Natural killer cell (primary cell): ENCODE measurements at regions not wholly inside any gene's neighbourhood (a gene's known extent, or its start where the extent isn't known, plus 50 kb on each side); places are given as distances from the start of the nearest gene placed in this dataset.

Experiments
- ATAC-seq, 3 donors: fragments of 150-1000 bp in 2 of 3; fragments of 200-7000 bp in 1 of 3; cut with Tn5 transposase; 1 replicate in 1 of 3; 2 replicates in 2 of 3; pipeline ENCODE4 v1.10.0; 2021; ENCODE audit warnings: mild to moderate bottlenecking in 2 of 3, moderate library complexity in 2 of 3
- DNase-seq, 2 donors: peaks; one replicate each; pipeline versions ENCODE4 v3.0.0 to v3.0.0-alpha.2; 2013 to 2021; ENCODE audit warnings: mixed read lengths in 1 of 2
- H3K27ac ChIP-seq: one replicate; pipeline ENCODE4 v1.5.1; 2013; ENCODE audit warnings: mild to moderate bottlenecking, low read length
- H3K27me3 ChIP-seq: one replicate; pipeline ENCODE4 v1.6.1; 2013; ENCODE audit warnings: low read length; ENCODE audit not compliant: control insufficient read depth, insufficient read depth
- H3K36me3 ChIP-seq: one replicate; pipeline ENCODE4 v1.6.1; 2013; ENCODE audit warnings: low read length; ENCODE audit not compliant: control insufficient read depth, insufficient read depth
- H3K4me1 ChIP-seq: one replicate; pipeline ENCODE4 v1.6.1; 2013; ENCODE audit warnings: low read length; ENCODE audit not compliant: control insufficient read depth, insufficient read depth
- H3K4me3 ChIP-seq: one replicate; pipeline ENCODE4 v1.5.1; 2013; ENCODE audit warnings: low read length
- H3K9me3 ChIP-seq: one replicate; pipeline ENCODE4 v1.6.1; 2013; ENCODE audit warnings: low read length; ENCODE audit not compliant: control insufficient read depth, insufficient read depth
- H3K27ac Mint-ChIP-seq, 2 donors: one replicate each; pipeline ENCODE4 v1.8.0; 2022; ENCODE audit warnings: mild to moderate bottlenecking in 2 of 2, mixed read lengths in 2 of 2, moderate library complexity in 1 of 2
- H3K27me3 Mint-ChIP-seq, 2 donors: one replicate each; pipeline ENCODE4 v1.8.0; 2022; ENCODE audit warnings: low read depth in 2 of 2, mixed read lengths in 2 of 2
- H3K36me3 Mint-ChIP-seq: one replicate; pipeline ENCODE4 v1.8.0; 2022; ENCODE audit warnings: mixed read lengths
- H3K4me1 Mint-ChIP-seq, 2 donors: one replicate each; pipeline ENCODE4 v1.8.0; 2022; ENCODE audit warnings: mixed read lengths in 2 of 2
- H3K4me3 Mint-ChIP-seq: one replicate; pipeline ENCODE4 v1.8.0; 2022; ENCODE audit warnings: mild to moderate bottlenecking, moderate library complexity, mixed read lengths
- H3K9me3 Mint-ChIP-seq, 2 donors: one replicate each; pipeline ENCODE4 v1.8.0; 2022; ENCODE audit warnings: mixed read lengths in 2 of 2
- CTCF ChIP-seq: fragments of 200-600 bp; IDR thresholded peaks from one replicate; pipeline ENCODE4 v1.8.0; 2022; ENCODE audit warnings: antibody characterized with exemption
- WGBS: methylation state at CpG from one replicate; pipeline ENCODE4 v1.1.7; 2013; ENCODE audit warnings: missing lambda C conversion rate; ENCODE audit not compliant: insufficient coverage; 5-methylcytosine and 5-hydroxymethylcytosine counted together
- intact Hi-C: fragments of 100-400 bp; cut with micrococcal nuclease; formaldehyde crosslinking; loops from one replicate; pipeline ENCODE4 v1.14.2; 2022

- H3K4me3 Mint-ChIP-seq, result peak overlapping the region; percentile 85
- DNase-seq (no peak), ATAC-seq (no peak)
- H3K27ac Mint-ChIP-seq, result peak overlapping the region; percentile 83 to 87
- Histone ChIP-seq H3K27ac (no peak overlapping the region), H3K36me3 (no peaks in the 10 kb centered on the region), H3K27me3 (peaks cover 4% of the 10 kb centered on the region), H3K4me3 (no peak overlapping the region), H3K9me3 (no peaks in the 10 kb centered on the region), H3K4me1 (peaks cover 19% of the 10 kb centered on the region)
- intact Hi-C loops, result no loop called here
- no peaks in the 10 kb centered on the region for H3K9me3 Mint-ChIP-seq
- TF ChIP-seq CTCF, result no peak
- H3K27me3 Mint-ChIP-seq, result peaks cover 0 to 8% of the 10 kb centered on the region in 2 donors
- no peaks in the 10 kb centered on the region for H3K36me3 Mint-ChIP-seq
- 23% methylated on average over 38 of the region's 38 CpGs for WGBS
- H3K4me1 Mint-ChIP-seq, result peaks cover 4 to 7% of the 10 kb centered on the region in 2 donors
Measured at GRCh38 chr22:23522623-23523251, 57.4 kb downstream of the IGLL1 start.

GRCh38 chr22:23521441-23522113 is 58.5 kb downstream of the IGLL1 start:
- H3K36me3 ChIP-seq, result no peaks in the 10 kb centered on the region
- DNase-seq, result peak; percentile 82 to 91
- peaks cover 4% of the 10 kb centered on the region for H3K27me3 ChIP-seq
- Mint-ChIP-seq H3K27me3 (peaks cover 0 to 8% of the 10 kb centered on the region in 2 donors), H3K4me3 (peak overlapping the region; percentile 85), H3K9me3 (no peaks in the 10 kb centered on the region), H3K36me3 (no peaks in the 10 kb centered on the region), H3K4me1 (peaks cover 4 to 7% of the 10 kb centered on the region in 2 donors), H3K27ac (peak overlapping the region; percentile 83 to 87)
- intact Hi-C loops, result no loop called here
- TF ChIP-seq CTCF, result peak; percentile 10
- peak; percentile 88 to 91 (median 90) for ATAC-seq
- no peaks in the 10 kb centered on the region for H3K9me3 ChIP-seq
- H3K4me1 ChIP-seq, result peaks cover 19% of the 10 kb centered on the region
- no peak overlapping the region for H3K27ac ChIP-seq
- peak overlapping the region; percentile 26 for H3K4me3 ChIP-seq
- 3% methylated on average over 65 of the region's 65 CpGs for WGBS

- no peaks in the 10 kb centered on the region for H3K9me3 Mint-ChIP-seq
- peaks cover 19% of the 10 kb centered on the region for H3K4me1 ChIP-seq
- intact Hi-C loops, result no loop called here
- no peaks in the 10 kb centered on the region for H3K36me3 ChIP-seq
- ATAC-seq, result no peak
- no peaks in the 10 kb centered on the region for H3K36me3 Mint-ChIP-seq
- no peaks in the 10 kb centered on the region for H3K9me3 ChIP-seq
- peaks cover 0 to 8% of the 10 kb centered on the region in 2 donors for H3K27me3 Mint-ChIP-seq
- H3K27ac Mint-ChIP-seq, result peak overlapping the region; percentile 60 to 87
- peaks cover 4 to 7% of the 10 kb centered on the region in 2 donors for H3K4me1 Mint-ChIP-seq
- no peak for DNase-seq
- peak overlapping the region; percentile 75 for H3K4me3 Mint-ChIP-seq
- no peak overlapping the region for H3K27ac ChIP-seq
- H3K4me3 ChIP-seq, result no peak overlapping the region
- peaks cover 4% of the 10 kb centered on the region for H3K27me3 ChIP-seq
- WGBS, result 89% methylated on average over 28 of the region's 28 CpGs
- no peak for TF ChIP-seq CTCF
Measured at GRCh38 chr22:23520863-23521440, 59.1 kb downstream of the IGLL1 start.
